Mammary epithelial cell (primary cell): ENCODE measurements at regions not wholly inside any gene's neighbourhood (a gene's known extent, or its start where the extent isn't known, plus 50 kb on each side); places are given as distances from the start of the nearest gene placed in this dataset.

Experiments used
- EZH2 ChIP-seq: IDR thresholded peaks from 2 replicates; pipeline ENCODE4 v1.6.1; 2012; ENCODE audit warnings: low read length, inconsistent platforms, borderline replicate concordance
- TF ChIP-seq, protein P1 (sequence below), 2 donors: IDR thresholded peaks in 1 of 2; conservative IDR thresholded peaks in 1 of 2; 2 replicates each; pipeline ENCODE4 v1.5.1; 2011 to 2012; ENCODE audit warnings: inconsistent platforms in 2 of 2, low read length in 2 of 2, mild to moderate bottlenecking in 2 of 2, control low read depth in 1 of 2, low read depth in 1 of 2; ENCODE audit not compliant: insufficient read depth in 1 of 2; ENCODE audit errors: extremely low read depth in 1 of 2

DNA sequence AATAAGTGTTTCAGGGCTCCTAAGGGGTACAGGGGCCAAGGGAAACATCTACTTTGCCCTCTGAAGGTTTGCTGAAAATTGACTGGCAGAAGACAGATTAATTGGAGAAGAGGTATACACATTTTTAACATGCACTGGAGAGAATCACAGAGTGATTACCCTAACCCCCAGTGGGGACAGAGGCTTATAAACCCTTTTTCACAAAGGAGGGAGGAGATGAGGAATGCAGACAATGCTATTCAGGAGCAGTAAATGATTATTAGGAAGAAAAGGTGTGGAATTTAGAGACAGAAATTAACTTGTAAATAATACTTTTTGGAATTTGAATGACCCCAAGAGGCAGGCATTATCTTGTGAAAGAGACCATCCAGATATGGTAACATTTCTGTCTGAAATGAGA is 582.4 kb upstream of the B3GAT1 start:
- TF ChIP-seq, protein P1, sequence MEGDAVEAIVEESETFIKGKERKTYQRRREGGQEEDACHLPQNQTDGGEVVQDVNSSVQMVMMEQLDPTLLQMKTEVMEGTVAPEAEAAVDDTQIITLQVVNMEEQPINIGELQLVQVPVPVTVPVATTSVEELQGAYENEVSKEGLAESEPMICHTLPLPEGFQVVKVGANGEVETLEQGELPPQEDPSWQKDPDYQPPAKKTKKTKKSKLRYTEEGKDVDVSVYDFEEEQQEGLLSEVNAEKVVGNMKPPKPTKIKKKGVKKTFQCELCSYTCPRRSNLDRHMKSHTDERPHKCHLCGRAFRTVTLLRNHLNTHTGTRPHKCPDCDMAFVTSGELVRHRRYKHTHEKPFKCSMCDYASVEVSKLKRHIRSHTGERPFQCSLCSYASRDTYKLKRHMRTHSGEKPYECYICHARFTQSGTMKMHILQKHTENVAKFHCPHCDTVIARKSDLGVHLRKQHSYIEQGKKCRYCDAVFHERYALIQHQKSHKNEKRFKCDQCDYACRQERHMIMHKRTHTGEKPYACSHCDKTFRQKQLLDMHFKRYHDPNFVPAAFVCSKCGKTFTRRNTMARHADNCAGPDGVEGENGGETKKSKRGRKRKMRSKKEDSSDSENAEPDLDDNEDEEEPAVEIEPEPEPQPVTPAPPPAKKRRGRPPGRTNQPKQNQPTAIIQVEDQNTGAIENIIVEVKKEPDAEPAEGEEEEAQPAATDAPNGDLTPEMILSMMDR (conservative IDR thresholded peaks at IDR 0.05 in 1 of 2, IDR thresholded peaks at IDR 0.05 in 1 of 2; ENCODE audit: extremely low read depth in 1 of 2, insufficient read depth in 1 of 2, low read depth in 1 of 2, low read length in 2 of 2): no peak
- no peak for TF ChIP-seq EZH2
